Activated CD4-positive, alpha-beta T cell treated with anti-CD3 and anti-CD28 coated beads, Interleukin-2, Interleukin-4, amounts not matched to agents 100 ng/mL and 50 ng/mL, durations not matched to agents 16 hours and 8 hours (primary cell): ENCODE measurements at regions not wholly inside any gene's neighbourhood (a gene's known extent, or its start where the extent isn't known, plus 50 kb on each side); places are given as distances from the start of the nearest gene placed in this dataset.
"Not testable (repeated sequence)": the region's sequence is repeated elsewhere in the genome, so short reads cannot be mapped to it uniquely, and the experiment has no call there.

ENCODE experiments used
- DNase-seq: peaks from one replicate; pipeline ENCODE4 v3.0.0-alpha.2; 2020; ENCODE audit warnings: low spot score

GRCh38 chr5:135179308-135179980 lies 145.4 kb upstream of the PITX1 start:
- DNase-seq, result no peak

- DNase-seq, result no peak
Observed at GRCh38 chr5:135178476-135179155, 144.6 kb upstream of the PITX1 start.

GRCh38 chr5:135177591-135177990 lies 143.6 kb upstream of the PITX1 start:
- no peak for DNase-seq

- no peak for DNase-seq
Observed at GRCh38 chr5:135176991-135177390, 143.0 kb upstream of the PITX1 start.

GRCh38 chr5:135174315-135175096 lies 140.5 kb upstream of the PITX1 start:
- no peak for DNase-seq

- no peak for DNase-seq
Observed at GRCh38 chr5:135173662-135174290, 139.7 kb upstream of the PITX1 start.

GRCh38 chr5:135172718-135173117 lies 138.7 kb upstream of the PITX1 start:
- DNase-seq, result no peak

- no peak for DNase-seq
Observed at GRCh38 chr5:135171336-135171735, 137.3 kb upstream of the PITX1 start.

GRCh38 chr5:135170500-135170899 lies 136.5 kb upstream of the PITX1 start:
- DNase-seq, result no peak

- DNase-seq, result no peak
Observed at GRCh38 chr5:135169753-135170152, 135.7 kb upstream of the PITX1 start.

- DNase-seq, result no peak
Observed at GRCh38 chr5:135167634-135168033, 133.6 kb upstream of the PITX1 start.

GRCh38 chr5:135164873-135165614 lies 131.0 kb upstream of the PITX1 start:
- not testable (repeated sequence) for DNase-seq

GRCh38 chr5:135163964-135164363 lies 129.9 kb upstream of the PITX1 start:
- DNase-seq, result no peak

- no peak for DNase-seq
Observed at GRCh38 chr5:135163391-135163790, 129.4 kb upstream of the PITX1 start.

GRCh38 chr5:135162661-135163265 lies 128.7 kb upstream of the PITX1 start:
- DNase-seq, result no peak

GRCh38 chr5:135161221-135161620 lies 127.2 kb upstream of the PITX1 start:
- no peak for DNase-seq

- no peak for DNase-seq
Observed at GRCh38 chr5:135160036-135160675, 126.1 kb upstream of the PITX1 start.

GRCh38 chr5:135159626-135160025 lies 125.6 kb upstream of the PITX1 start:
- DNase-seq, result no peak

- no peak for DNase-seq
Observed at GRCh38 chr5:135158982-135159381, 125.0 kb upstream of the PITX1 start.

GRCh38 chr5:135158314-135158697 lies 124.3 kb upstream of the PITX1 start:
- no peak for DNase-seq
